ENCODE measurements at regions not wholly inside any gene's neighbourhood (a gene's known extent, or its start where the extent isn't known, plus 50 kb on each side); places are given as distances from the start of the nearest gene placed in this dataset.

- TF ChIP-seq CTCF (IDR thresholded peaks at IDR 0.05; ENCODE audit: borderline replicate concordance, extremely low read depth, low read length, poor library complexity, severe bottlenecking) (no peak), EZH2 (IDR thresholded peaks at IDR 0.05; ENCODE audit: borderline replicate concordance, low read depth, low read length, severe bottlenecking) (no peak)
These were observed 259.9 kb upstream of the KCNH8 start for GRCh38 chr3:18888370-18888769.

Measured in DND-41 (cell line).